ENCODE measurements at regions not wholly inside any gene's neighbourhood (a gene's known extent, or its start where the extent isn't known, plus 50 kb on each side); places are given as distances from the start of the nearest gene placed in this dataset.

DNA sequence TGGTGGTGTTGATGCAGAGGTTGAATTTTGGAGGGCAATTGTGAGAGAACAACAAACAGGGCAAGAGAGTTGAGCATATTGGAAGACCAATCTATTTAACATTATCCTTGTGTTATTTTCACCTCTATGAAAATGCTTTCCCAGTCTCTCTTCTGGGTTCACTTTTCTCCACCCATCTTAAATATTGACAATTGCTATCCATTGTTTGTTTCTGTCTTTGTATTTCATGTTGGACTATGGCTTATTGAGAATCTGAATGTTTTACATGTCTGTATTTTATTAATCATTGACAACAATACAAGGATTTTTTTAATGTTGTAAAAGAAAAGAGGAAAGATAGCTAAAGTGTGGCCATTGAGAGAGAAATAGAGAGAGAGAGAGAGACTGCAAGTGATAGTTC, 1121.5 kb downstream of the BRINP3 start:
- H3K4me3 ChIP-seq (ENCODE audit: low read depth in 1 of 3, low read length in 3 of 3): no peak overlapping the region
- no peak overlapping the region for H3K27ac ChIP-seq (ENCODE audit: low read depth in 1 of 2, low read length in 2 of 2)
- TF ChIP-seq, protein P1, sequence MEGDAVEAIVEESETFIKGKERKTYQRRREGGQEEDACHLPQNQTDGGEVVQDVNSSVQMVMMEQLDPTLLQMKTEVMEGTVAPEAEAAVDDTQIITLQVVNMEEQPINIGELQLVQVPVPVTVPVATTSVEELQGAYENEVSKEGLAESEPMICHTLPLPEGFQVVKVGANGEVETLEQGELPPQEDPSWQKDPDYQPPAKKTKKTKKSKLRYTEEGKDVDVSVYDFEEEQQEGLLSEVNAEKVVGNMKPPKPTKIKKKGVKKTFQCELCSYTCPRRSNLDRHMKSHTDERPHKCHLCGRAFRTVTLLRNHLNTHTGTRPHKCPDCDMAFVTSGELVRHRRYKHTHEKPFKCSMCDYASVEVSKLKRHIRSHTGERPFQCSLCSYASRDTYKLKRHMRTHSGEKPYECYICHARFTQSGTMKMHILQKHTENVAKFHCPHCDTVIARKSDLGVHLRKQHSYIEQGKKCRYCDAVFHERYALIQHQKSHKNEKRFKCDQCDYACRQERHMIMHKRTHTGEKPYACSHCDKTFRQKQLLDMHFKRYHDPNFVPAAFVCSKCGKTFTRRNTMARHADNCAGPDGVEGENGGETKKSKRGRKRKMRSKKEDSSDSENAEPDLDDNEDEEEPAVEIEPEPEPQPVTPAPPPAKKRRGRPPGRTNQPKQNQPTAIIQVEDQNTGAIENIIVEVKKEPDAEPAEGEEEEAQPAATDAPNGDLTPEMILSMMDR (IDR thresholded peaks at IDR 0.05; ENCODE audit: low read depth, low read length, missing input control): no peak
- no peak for TF ChIP-seq RXRA (IDR thresholded peaks at IDR 0.05)
- no peak for TF ChIP-seq HNF4A (conservative IDR thresholded peaks at IDR 0.05)
- no peak for TF ChIP-seq SP1 (IDR thresholded peaks at IDR 0.05)
- no peak for TF ChIP-seq EGR1 (IDR thresholded peaks at IDR 0.05; ENCODE audit: low read depth in 2 of 2)
- no peak for TF ChIP-seq FOXA1 (IDR thresholded peaks at IDR 0.05)
- TF ChIP-seq, protein P2, sequence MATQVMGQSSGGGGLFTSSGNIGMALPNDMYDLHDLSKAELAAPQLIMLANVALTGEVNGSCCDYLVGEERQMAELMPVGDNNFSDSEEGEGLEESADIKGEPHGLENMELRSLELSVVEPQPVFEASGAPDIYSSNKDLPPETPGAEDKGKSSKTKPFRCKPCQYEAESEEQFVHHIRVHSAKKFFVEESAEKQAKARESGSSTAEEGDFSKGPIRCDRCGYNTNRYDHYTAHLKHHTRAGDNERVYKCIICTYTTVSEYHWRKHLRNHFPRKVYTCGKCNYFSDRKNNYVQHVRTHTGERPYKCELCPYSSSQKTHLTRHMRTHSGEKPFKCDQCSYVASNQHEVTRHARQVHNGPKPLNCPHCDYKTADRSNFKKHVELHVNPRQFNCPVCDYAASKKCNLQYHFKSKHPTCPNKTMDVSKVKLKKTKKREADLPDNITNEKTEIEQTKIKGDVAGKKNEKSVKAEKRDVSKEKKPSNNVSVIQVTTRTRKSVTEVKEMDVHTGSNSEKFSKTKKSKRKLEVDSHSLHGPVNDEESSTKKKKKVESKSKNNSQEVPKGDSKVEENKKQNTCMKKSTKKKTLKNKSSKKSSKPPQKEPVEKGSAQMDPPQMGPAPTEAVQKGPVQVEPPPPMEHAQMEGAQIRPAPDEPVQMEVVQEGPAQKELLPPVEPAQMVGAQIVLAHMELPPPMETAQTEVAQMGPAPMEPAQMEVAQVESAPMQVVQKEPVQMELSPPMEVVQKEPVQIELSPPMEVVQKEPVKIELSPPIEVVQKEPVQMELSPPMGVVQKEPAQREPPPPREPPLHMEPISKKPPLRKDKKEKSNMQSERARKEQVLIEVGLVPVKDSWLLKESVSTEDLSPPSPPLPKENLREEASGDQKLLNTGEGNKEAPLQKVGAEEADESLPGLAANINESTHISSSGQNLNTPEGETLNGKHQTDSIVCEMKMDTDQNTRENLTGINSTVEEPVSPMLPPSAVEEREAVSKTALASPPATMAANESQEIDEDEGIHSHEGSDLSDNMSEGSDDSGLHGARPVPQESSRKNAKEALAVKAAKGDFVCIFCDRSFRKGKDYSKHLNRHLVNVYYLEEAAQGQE (IDR thresholded peaks at IDR 0.05): no peak
- no peak for TF ChIP-seq RAD21 (IDR thresholded peaks at IDR 0.05)
- no peak for TF ChIP-seq JUND (IDR thresholded peaks at IDR 0.05)
- TF ChIP-seq, protein P3, sequence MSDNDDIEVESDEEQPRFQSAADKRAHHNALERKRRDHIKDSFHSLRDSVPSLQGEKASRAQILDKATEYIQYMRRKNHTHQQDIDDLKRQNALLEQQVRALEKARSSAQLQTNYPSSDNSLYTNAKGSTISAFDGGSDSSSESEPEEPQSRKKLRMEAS (IDR thresholded peaks at IDR 0.05): no peak
- TF ChIP-seq, protein P4, sequence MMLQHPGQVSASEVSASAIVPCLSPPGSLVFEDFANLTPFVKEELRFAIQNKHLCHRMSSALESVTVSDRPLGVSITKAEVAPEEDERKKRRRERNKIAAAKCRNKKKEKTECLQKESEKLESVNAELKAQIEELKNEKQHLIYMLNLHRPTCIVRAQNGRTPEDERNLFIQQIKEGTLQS (IDR thresholded peaks at IDR 0.05): no peak
- TF ChIP-seq, protein P5, sequence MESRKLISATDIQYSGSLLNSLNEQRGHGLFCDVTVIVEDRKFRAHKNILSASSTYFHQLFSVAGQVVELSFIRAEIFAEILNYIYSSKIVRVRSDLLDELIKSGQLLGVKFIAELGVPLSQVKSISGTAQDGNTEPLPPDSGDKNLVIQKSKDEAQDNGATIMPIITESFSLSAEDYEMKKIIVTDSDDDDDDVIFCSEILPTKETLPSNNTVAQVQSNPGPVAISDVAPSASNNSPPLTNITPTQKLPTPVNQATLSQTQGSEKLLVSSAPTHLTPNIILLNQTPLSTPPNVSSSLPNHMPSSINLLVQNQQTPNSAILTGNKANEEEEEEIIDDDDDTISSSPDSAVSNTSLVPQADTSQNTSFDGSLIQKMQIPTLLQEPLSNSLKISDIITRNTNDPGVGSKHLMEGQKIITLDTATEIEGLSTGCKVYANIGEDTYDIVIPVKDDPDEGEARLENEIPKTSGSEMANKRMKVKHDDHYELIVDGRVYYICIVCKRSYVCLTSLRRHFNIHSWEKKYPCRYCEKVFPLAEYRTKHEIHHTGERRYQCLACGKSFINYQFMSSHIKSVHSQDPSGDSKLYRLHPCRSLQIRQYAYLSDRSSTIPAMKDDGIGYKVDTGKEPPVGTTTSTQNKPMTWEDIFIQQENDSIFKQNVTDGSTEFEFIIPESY (IDR thresholded peaks at IDR 0.05): no peak
- TF ChIP-seq HNF4G (IDR thresholded peaks at IDR 0.05): no peak
- TF ChIP-seq NR2F2 (IDR thresholded peaks at IDR 0.05): no peak
- no peaks in the 10 kb centered on the region for H3K27me3 ChIP-seq (ENCODE audit: control insufficient read depth in 4 of 4, insufficient read depth in 4 of 4, low read length in 3 of 4)
- no peaks in the 10 kb centered on the region for H3K4me1 ChIP-seq (ENCODE audit: control insufficient read depth in 4 of 4, insufficient read depth in 4 of 4, low read length in 3 of 4)
- no peaks in the 10 kb centered on the region for H3K36me3 ChIP-seq (ENCODE audit: control insufficient read depth in 4 of 4, insufficient read depth in 3 of 4, low read depth in 1 of 4, low read length in 3 of 4)
- DNase-seq (ENCODE audit: low spot score): no peak
- no peaks in the 10 kb centered on the region for H3K9me3 ChIP-seq (ENCODE audit: control insufficient read depth in 4 of 4, low read length in 3 of 4)
- no peak overlapping the region for H3K9ac ChIP-seq (ENCODE audit: low read depth in 1 of 2, low read length in 2 of 2)

DNA sequence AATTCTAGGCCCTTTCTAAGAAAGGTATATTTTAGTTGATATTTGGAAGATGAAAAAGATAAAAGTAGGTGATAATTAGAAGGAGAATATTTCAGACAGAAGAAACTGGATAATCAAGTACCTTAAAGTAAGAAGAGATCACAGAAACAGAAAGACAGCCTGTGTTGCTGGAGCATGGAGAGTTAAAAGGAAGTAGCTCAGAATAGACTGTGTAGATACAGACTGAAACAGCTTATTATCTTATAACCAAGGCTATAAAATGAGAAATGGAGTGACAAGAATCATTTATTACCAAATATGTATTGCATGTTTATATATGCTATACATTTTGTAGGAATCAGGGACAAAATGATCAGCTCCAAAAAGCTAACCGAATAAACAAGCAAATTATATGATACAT, 1120.3 kb downstream of the BRINP3 start:
- WGBS: 90% methylated on average over 1 of the region's 1 CpG
- Histone ChIP-seq H3K4me3 (ENCODE audit: low read depth in 1 of 3, low read length in 3 of 3) (no peak overlapping the region), H3K27ac (ENCODE audit: low read depth in 1 of 2, low read length in 2 of 2) (no peak overlapping the region), H3K27me3 (ENCODE audit: control insufficient read depth in 4 of 4, insufficient read depth in 4 of 4, low read length in 3 of 4) (no peaks in the 10 kb centered on the region), H3K36me3 (ENCODE audit: control insufficient read depth in 4 of 4, insufficient read depth in 3 of 4, low read depth in 1 of 4, low read length in 3 of 4) (no peaks in the 10 kb centered on the region), H3K9me3 (ENCODE audit: control insufficient read depth in 4 of 4, low read length in 3 of 4) (no peaks in the 10 kb centered on the region), H3K9ac (ENCODE audit: low read depth in 1 of 2, low read length in 2 of 2) (no peak overlapping the region), H3K4me1 (ENCODE audit: control insufficient read depth in 4 of 4, insufficient read depth in 4 of 4, low read length in 3 of 4) (no peaks in the 10 kb centered on the region)
- no peak for DNase-seq (ENCODE audit: low spot score)
- TF ChIP-seq, protein P3 (IDR thresholded peaks at IDR 0.05): no peak
- TF ChIP-seq NR2F2 (IDR thresholded peaks at IDR 0.05): no peak
- TF ChIP-seq HNF4G (IDR thresholded peaks at IDR 0.05): no peak
- no peak for TF ChIP-seq SP1 (IDR thresholded peaks at IDR 0.05)
- no peak for TF ChIP-seq EGR1 (IDR thresholded peaks at IDR 0.05; ENCODE audit: low read depth in 2 of 2)
- TF ChIP-seq GABPA (IDR thresholded peaks at IDR 0.05 in 1 of 2, conservative IDR thresholded peaks at IDR 0.05 in 1 of 2): no peak
- TF ChIP-seq, protein P2 (IDR thresholded peaks at IDR 0.05): no peak
- no peak for TF ChIP-seq FOXA1 (IDR thresholded peaks at IDR 0.05)
- TF ChIP-seq, protein P1 (IDR thresholded peaks at IDR 0.05; ENCODE audit: low read depth, low read length, missing input control): no peak
- no peak for TF ChIP-seq FOXA2 (IDR thresholded peaks at IDR 0.05)
- no peak for TF ChIP-seq HNF4A (conservative IDR thresholded peaks at IDR 0.05)
- no peak for TF ChIP-seq TAF1 (conservative IDR thresholded peaks at IDR 0.05)
- TF ChIP-seq YY1 (IDR thresholded peaks at IDR 0.05): no peak
- TF ChIP-seq JUND (IDR thresholded peaks at IDR 0.05): no peak
- no peak for TF ChIP-seq RXRA (IDR thresholded peaks at IDR 0.05)

Data from liver (tissue), 8 donors.